ENCODE measurements at regions not wholly inside any gene's neighbourhood (a gene's known extent, or its start where the extent isn't known, plus 50 kb on each side); places are given as distances from the start of the nearest gene placed in this dataset.

GRCh38 chr18:51391215-51391614, 193.7 kb upstream of the MEX3C start:
- TF ChIP-seq ZFX (IDR thresholded peaks at IDR 0.05; ENCODE audit: borderline replicate concordance) = no peak
- no peak for TF ChIP-seq CTCF (IDR thresholded peaks at IDR 0.05)

All from 22Rv1 (cell line).